ENCODE measurements at regions not wholly inside any gene's neighbourhood (a gene's known extent, or its start where the extent isn't known, plus 50 kb on each side); places are given as distances from the start of the nearest gene placed in this dataset.

DNA sequence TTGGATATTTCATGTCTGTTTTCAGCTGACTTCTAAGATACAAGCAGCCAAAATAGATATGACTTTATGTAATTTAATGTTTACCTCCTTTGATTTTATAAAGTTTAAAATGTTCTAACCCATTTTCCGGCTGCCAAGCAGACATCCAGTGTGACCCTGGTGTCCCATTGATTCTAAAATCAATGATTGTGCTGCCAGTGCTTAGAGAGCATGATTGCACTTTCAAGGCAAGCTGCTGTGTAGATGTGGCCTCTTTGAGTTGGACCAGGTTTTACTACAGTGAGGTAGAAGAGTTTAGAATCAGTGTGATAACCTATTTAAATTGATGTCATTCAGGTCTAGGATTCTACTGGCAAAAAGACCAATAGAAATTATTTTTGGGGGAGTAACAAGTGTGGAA lies 730.9 kb downstream of the STPG2 start:
- TF ChIP-seq, protein P1, sequence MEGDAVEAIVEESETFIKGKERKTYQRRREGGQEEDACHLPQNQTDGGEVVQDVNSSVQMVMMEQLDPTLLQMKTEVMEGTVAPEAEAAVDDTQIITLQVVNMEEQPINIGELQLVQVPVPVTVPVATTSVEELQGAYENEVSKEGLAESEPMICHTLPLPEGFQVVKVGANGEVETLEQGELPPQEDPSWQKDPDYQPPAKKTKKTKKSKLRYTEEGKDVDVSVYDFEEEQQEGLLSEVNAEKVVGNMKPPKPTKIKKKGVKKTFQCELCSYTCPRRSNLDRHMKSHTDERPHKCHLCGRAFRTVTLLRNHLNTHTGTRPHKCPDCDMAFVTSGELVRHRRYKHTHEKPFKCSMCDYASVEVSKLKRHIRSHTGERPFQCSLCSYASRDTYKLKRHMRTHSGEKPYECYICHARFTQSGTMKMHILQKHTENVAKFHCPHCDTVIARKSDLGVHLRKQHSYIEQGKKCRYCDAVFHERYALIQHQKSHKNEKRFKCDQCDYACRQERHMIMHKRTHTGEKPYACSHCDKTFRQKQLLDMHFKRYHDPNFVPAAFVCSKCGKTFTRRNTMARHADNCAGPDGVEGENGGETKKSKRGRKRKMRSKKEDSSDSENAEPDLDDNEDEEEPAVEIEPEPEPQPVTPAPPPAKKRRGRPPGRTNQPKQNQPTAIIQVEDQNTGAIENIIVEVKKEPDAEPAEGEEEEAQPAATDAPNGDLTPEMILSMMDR (IDR thresholded peaks at IDR 0.05; ENCODE audit: low read length), result no peak
- no peak for TF ChIP-seq EZH2 (IDR thresholded peaks at IDR 0.05; ENCODE audit: borderline replicate concordance, low read length)
